BE2C (cell line): ENCODE measurements at regions not wholly inside any gene's neighbourhood (a gene's known extent, or its start where the extent isn't known, plus 50 kb on each side); places are given as distances from the start of the nearest gene placed in this dataset.

ENCODE experiments used
- DNase-seq: peaks from one replicate; pipeline ENCODE4 v3.0.0-alpha.2; 2020
- H3K27me3 ChIP-seq: fragments of 250-450 bp; sonication (Bioruptor Pico); 2 replicates; pipeline ENCODE4 v1.5.1; 2020; ENCODE audit warnings: mild to moderate bottlenecking
- H3K36me3 ChIP-seq: fragments of 250-450 bp; sonication (Bioruptor Pico); 2 replicates; pipeline ENCODE4 v1.5.1; 2020; ENCODE audit warnings: mild to moderate bottlenecking
- H3K4me1 ChIP-seq: fragments of 250-450 bp; sonication (Bioruptor Pico); 2 replicates; pipeline ENCODE4 v1.5.1; 2020
- H3K4me3 ChIP-seq: 2 replicates; pipeline ENCODE4 v1.5.1; 2011; ENCODE audit warnings: low read depth, low read length
- H3K9me3 ChIP-seq: fragments of 250-450 bp; sonication (Bioruptor Pico); 2 replicates; pipeline ENCODE4 v1.5.1; 2020
- TF ChIP-seq, protein P1 (sequence below): IDR thresholded peaks from 2 replicates; pipeline ENCODE4 v1.5.1; 2012; ENCODE audit warnings: mild to moderate bottlenecking, low read depth, low read length

- Histone ChIP-seq H3K9me3 (no peaks in the 10 kb centered on the region), H3K36me3 (no peaks in the 10 kb centered on the region), H3K4me1 (no peaks in the 10 kb centered on the region), H3K4me3 (no peak overlapping the region), H3K27me3 (no peaks in the 10 kb centered on the region)
- no peak for DNase-seq
- TF ChIP-seq, protein P1, sequence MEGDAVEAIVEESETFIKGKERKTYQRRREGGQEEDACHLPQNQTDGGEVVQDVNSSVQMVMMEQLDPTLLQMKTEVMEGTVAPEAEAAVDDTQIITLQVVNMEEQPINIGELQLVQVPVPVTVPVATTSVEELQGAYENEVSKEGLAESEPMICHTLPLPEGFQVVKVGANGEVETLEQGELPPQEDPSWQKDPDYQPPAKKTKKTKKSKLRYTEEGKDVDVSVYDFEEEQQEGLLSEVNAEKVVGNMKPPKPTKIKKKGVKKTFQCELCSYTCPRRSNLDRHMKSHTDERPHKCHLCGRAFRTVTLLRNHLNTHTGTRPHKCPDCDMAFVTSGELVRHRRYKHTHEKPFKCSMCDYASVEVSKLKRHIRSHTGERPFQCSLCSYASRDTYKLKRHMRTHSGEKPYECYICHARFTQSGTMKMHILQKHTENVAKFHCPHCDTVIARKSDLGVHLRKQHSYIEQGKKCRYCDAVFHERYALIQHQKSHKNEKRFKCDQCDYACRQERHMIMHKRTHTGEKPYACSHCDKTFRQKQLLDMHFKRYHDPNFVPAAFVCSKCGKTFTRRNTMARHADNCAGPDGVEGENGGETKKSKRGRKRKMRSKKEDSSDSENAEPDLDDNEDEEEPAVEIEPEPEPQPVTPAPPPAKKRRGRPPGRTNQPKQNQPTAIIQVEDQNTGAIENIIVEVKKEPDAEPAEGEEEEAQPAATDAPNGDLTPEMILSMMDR, result no peak
These were observed 1287.6 kb downstream of the EFNB2 start for GRCh38 chr13:105247830-105248229.

DNA sequence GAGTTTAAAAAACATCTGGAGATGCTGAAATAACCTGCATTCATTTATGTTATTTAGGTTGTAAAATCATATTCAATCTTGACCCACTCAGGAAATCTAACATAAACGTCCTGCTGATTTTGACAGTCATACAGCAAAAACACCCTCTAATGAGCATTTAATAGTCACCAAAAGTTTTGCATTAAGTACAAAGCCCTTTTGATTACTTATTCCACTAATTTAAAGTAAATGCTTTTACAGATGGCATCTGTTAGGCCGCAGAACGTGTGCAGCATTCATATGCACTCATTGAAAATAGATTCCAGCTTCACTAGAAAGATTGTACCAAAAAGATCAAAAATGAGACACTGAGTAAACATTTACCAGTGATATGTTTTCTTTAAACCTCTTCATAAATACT is 1295.1 kb downstream of the EFNB2 start:
- TF ChIP-seq, protein P1, result no peak
- H3K4me3 ChIP-seq, result no peak overlapping the region
- no peaks in the 10 kb centered on the region for H3K4me1 ChIP-seq
- no peak for DNase-seq
- no peaks in the 10 kb centered on the region for H3K9me3 ChIP-seq
- H3K36me3 ChIP-seq, result no peaks in the 10 kb centered on the region
- no peaks in the 10 kb centered on the region for H3K27me3 ChIP-seq

DNA sequence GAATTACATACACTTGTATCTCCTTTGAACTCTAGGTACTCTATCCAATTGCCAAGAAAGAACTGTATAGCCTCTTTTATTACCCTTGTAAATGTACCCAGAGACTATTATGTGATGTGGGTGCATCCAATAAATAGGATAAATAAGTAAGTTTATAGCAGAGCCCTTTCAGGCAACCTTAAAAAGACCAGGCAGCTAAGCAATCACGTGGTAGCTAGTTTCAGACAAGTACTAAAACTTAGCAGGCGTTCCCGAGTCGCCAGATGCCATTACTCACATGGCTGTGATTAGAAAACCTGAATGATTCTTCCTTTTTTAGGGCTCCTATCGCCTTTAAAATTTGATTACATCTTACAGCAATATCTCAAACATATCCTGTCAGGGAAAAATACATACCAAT is 1303.0 kb downstream of the EFNB2 start:
- DNase-seq, result no peak
- TF ChIP-seq, protein P1, result no peak
- Histone ChIP-seq H3K27me3 (no peaks in the 10 kb centered on the region), H3K4me3 (no peak overlapping the region), H3K9me3 (no peaks in the 10 kb centered on the region), H3K36me3 (no peaks in the 10 kb centered on the region), H3K4me1 (no peaks in the 10 kb centered on the region)

GRCh38 chr13:105232006-105232405 is 1303.5 kb downstream of the EFNB2 start:
- Histone ChIP-seq H3K27me3 (no peaks in the 10 kb centered on the region), H3K4me3 (no peak overlapping the region), H3K9me3 (no peaks in the 10 kb centered on the region), H3K36me3 (no peaks in the 10 kb centered on the region), H3K4me1 (no peaks in the 10 kb centered on the region)
- TF ChIP-seq, protein P1, result no peak
- DNase-seq, result no peak

DNA sequence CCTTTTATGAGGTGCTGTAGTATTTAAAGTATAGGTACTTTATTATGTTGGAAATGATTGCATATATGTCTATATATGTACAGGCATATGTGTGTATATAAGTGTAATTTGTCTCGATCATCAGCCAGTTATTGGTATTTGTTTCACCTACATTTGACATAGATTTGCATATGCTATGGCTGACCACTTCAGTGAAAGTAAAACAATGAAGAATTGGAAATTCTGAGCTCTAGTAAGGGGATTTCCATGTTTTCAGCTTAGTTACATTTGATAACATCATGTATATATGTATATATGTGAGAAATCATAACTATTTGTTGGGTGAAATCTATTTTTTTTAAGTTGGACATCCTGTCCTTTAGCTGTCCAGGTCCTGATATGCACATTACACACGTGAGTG is 1303.9 kb downstream of the EFNB2 start:
- DNase-seq, result no peak
- TF ChIP-seq, protein P1, result no peak
- Histone ChIP-seq H3K4me1 (no peaks in the 10 kb centered on the region), H3K9me3 (no peaks in the 10 kb centered on the region), H3K4me3 (no peak overlapping the region), H3K36me3 (no peaks in the 10 kb centered on the region), H3K27me3 (no peaks in the 10 kb centered on the region)

DNA sequence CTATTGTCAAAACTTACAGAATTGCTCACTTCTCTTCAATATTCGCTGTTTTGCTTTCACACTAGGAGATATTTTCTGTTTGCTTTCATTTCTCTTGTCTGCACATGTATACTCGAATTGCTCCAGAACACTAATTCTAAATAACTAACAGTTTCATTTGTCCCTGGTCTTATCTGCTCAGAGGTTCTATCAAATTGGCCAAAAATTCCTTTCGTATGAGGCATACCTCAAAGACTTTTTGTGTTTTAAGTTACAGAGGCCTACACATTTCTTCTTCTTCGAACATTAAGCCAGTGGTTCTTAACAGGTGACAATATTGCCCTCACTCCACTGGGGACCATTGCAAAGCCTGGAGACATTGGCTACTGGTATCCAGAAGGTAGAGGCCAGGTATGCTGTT is 1314.6 kb downstream of the EFNB2 start:
- DNase-seq, result no peak
- no peaks in the 10 kb centered on the region for H3K27me3 ChIP-seq
- no peaks in the 10 kb centered on the region for H3K4me1 ChIP-seq
- no peaks in the 10 kb centered on the region for H3K9me3 ChIP-seq
- no peaks in the 10 kb centered on the region for H3K36me3 ChIP-seq
- H3K4me3 ChIP-seq, result no peak overlapping the region
- TF ChIP-seq, protein P1, result no peak
